GM12872 (cell line): ENCODE measurements at regions not wholly inside any gene's neighbourhood (a gene's known extent, or its start where the extent isn't known, plus 50 kb on each side); places are given as distances from the start of the nearest gene placed in this dataset.

ENCODE experiments used
- CTCF ChIP-seq: IDR thresholded peaks from 3 replicates; pipeline ENCODE4 v1.5.1; 2011; ENCODE audit warnings: low read depth, mild to moderate bottlenecking, low read length, moderate library complexity; ENCODE audit not compliant: insufficient read depth

GRCh38 chr21:27393726-27394125 is 426.8 kb upstream of the ADAMTS5 start:
- no peak for TF ChIP-seq CTCF

- TF ChIP-seq CTCF = no peak
Measured at GRCh38 chr21:27391990-27392389, 425.1 kb upstream of the ADAMTS5 start.

- no peak for TF ChIP-seq CTCF
Measured at GRCh38 chr21:27390384-27390783, 423.5 kb upstream of the ADAMTS5 start.

- no peak for TF ChIP-seq CTCF
Measured at GRCh38 chr21:27388825-27389224, 421.9 kb upstream of the ADAMTS5 start.

- no peak for TF ChIP-seq CTCF
Measured at GRCh38 chr21:27382404-27382803, 415.5 kb upstream of the ADAMTS5 start.

- no peak for TF ChIP-seq CTCF
Measured at GRCh38 chr21:27380303-27380702, 413.4 kb upstream of the ADAMTS5 start.

GRCh38 chr21:27379354-27379753 is 412.5 kb upstream of the ADAMTS5 start:
- TF ChIP-seq CTCF = no peak

GRCh38 chr21:27372381-27372780 is 405.5 kb upstream of the ADAMTS5 start:
- TF ChIP-seq CTCF = no peak
